DMS153 treated with DMSO at 0.1 percent for 48 hours (cell line): ENCODE measurements at regions not wholly inside any gene's neighbourhood (a gene's known extent, or its start where the extent isn't known, plus 50 kb on each side); places are given as distances from the start of the nearest gene placed in this dataset.
"Not testable (repeated sequence)": the region's sequence is repeated elsewhere in the genome, so short reads cannot be mapped to it uniquely, and the experiment has no call there.

Experiments
- DNase-seq: peaks from one replicate; lab custom pipeline; 2025; ENCODE audit not compliant: unreplicated experiment; lab: John Stamatoyannopoulos, UW

DNA sequence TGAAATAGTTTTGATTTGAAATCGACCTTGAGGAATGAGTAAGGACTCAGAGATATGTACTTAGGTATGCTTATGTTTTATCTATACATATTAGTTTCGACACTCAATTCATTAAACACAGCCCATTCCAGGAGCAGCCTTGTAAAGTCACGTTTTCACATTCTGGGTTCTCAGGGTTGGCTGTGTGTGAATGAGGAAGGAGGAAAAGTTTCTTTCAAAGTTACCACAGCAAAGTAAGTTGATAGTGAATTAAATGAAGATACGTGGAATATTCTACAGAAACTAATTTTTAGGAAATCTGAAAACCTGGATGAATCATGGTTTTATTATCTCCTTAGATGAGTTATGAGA lies 133.5 kb downstream of the C3orf38 start:
- DNase-seq = no peak

- DNase-seq = no peak
Observed at GRCh38 chr3:88291486-88291885, 141.7 kb downstream of the C3orf38 start.

DNA sequence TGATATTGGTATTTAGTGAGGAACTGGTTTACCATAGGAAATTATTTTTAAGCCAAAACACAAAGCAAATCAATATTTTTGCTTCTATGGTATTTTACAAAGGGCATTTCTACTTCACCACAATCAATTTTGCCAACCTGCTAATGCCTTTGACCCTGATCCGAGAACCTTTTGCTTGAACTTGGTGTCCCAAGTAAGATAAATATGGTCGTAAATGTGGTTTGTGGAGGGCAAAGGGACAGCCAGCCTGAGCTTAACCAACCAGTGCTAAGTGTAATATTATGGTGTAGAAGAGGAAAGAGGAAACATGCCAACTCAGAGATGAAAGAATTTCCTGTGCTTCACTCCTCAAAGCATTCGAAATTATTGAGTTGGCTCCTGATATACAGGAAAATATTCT lies 148.4 kb downstream of the C3orf38 start:
- DNase-seq = no peak

DNA sequence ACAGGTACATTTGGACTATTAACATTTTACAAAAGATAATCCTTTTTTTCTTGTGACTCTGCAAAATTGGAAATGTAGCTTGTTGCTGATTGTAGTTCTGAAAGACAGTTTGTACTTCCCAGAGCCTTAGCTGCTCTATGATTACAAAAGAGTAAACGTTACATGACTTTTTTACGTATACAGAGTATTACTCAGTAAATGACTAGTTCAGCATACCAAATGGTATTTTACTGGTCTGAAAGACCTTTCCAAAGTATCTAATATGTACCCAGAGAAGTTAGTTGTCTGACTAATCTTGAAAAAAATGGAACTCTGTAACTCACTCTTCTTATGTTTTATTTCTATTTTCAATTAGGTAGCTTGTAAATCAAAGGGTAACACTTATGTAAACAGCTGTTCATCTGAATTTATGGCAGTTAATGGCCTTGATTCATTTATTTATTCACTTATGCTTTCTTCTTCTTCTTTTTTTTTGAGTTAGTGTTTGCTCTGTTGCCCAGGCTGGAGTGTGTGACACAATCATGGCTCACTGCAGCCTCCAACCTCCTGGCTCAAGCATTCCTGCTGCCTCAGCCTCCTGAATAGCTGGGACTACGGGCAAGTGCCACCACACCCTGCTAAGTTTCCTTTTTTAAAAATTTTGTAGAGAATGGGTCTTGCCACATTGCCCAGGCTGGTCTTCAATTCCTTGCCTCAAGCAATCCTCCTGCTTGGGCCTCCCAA lies 151.7 kb downstream of the C3orf38 start:
- no peak for DNase-seq

DNA sequence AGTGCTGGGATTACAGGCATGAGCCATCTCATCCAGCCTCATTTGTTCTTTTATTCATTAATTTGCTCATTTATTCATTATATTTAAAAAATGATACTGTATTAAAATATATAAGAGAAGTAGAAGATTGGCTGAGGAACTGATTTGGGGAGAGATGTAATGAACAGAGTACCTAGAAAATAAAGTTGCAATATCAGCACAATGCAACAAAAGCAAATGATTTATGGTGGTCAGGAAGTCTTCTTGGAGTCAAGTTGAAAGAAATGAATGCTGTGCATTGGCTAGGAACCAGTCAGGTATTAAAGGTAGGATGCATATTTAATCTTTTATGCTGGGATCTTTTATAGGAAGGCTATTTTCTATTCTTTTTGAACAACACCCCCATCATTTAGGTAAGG lies 152.2 kb downstream of the C3orf38 start:
- no peak for DNase-seq

GRCh38 chr3:88303331-88303904 lies 153.7 kb downstream of the C3orf38 start:
- DNase-seq = not testable (repeated sequence)

- no peak for DNase-seq
Observed at GRCh38 chr3:88307666-88308065, 157.9 kb downstream of the C3orf38 start.

- DNase-seq = no peak
Observed at GRCh38 chr3:88311826-88312225, 162.1 kb downstream of the C3orf38 start.

DNA sequence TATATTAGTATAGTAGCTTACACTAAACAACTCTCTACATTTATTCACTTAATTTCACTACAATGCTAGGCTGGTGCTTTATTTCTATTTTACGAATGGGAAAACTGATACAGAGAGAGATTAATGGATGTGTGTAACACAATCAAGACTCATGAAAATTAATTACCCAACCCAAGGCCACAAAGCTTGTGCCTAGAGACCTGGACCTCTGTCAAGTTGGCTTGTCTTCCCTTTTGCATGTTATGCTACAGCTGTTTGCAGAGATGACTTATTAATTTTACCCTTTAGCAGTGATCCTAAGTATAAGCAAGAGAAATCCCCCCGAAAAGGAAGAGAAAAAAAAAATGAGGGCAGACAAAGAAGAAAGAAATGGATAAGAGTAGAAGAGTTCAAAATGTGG lies 162.5 kb downstream of the C3orf38 start:
- DNase-seq = no peak

DNA sequence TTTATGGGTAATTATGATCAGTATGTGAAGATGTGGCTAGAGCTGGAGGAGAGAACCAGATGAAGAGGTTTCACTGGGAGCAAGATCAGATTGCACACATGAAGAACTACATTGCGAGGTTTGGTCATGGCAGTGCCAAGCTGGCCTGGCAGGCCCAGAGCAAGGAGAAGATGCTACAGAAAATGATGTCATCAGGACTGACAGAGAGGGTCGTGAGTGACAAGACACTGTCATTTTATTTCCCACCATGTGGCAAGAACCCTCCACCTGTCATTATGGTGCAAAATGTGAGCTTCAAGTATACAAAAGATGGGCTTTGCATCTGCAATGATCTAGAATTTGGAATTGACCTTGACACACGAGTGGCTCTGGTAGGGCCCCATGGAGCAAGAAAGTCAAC lies 168.3 kb downstream of the C3orf38 start:
- no peak for DNase-seq

- DNase-seq = no peak
Observed at GRCh38 chr3:88321363-88322050, 171.7 kb downstream of the C3orf38 start.

- DNase-seq = no peak
Observed at GRCh38 chr3:88324788-88325187, 175.0 kb downstream of the C3orf38 start.

GRCh38 chr3:88334187-88334868 lies 184.6 kb downstream of the C3orf38 start:
- DNase-seq = no peak

- DNase-seq = no peak
Observed at GRCh38 chr3:88336894-88337293, 187.1 kb downstream of the C3orf38 start.

GRCh38 chr3:88343264-88343663 lies 193.5 kb downstream of the C3orf38 start:
- DNase-seq = no peak

GRCh38 chr3:88346643-88347042 lies 196.9 kb downstream of the C3orf38 start:
- no peak for DNase-seq

- no peak for DNase-seq
Observed at GRCh38 chr3:88362428-88362827, 212.7 kb downstream of the C3orf38 start.

DNA sequence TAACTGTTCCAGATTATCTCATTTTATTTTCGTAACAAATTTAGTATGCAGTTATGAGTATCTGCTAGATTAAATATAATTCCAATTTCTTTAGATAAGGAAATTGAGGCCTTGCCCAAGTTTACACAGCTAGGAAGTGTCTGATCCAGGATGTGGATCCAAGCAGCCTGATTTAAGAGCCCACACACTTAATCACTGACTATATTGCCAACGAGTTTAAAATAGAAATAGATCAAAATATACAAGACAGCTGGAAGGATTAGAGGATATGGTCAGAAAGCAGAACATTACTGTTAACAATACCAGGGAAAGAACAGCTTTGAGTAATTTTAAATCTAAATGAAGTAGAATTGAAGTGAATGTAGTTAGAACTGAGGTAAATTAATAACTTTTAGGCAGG lies 215.2 kb downstream of the C3orf38 start:
- no peak for DNase-seq

DNA sequence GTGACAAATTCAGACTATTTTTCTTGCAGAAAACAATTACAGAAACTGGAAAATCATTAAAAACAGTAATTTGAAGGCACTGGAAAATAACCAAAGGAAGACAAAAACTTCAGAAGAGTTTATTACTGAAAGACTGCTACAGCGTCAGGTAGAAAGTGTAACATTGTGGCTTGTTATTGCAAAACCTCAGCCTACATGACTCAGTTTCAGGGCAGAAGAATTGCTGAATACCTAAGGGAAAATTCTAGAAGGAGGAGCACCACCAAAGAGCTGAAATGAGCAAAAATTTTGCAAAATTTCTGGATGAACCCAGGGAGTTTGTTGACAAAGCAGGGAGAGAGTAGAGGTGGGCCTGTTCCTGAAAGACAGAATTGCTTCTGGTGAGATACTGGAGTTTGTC lies 219.6 kb downstream of the C3orf38 start:
- DNase-seq = no peak

GRCh38 chr3:88369767-88370166 lies 220.0 kb downstream of the C3orf38 start:
- DNase-seq = no peak

DNA sequence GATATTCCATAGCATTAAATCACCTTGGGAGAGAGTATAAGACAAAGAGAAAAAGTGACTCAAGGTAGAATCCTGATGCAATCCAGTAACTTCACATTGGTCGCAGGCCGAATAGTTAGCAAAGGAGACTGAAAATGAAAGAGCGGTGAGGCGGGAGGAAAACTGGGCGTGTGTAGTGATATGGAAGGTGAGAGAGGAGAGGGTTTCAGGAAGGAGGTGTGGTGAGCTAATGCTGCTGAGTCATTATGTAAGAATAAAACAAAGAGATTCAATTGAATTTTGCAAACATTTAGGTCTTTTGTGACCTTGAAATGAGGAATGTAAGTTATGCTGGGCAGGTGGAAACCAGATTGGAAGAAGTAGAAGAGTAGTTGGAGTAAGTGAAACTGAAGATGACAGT lies 235.3 kb downstream of the C3orf38 start:
- no peak for DNase-seq

- no peak for DNase-seq
Observed at GRCh38 chr3:88398581-88398980, 248.8 kb downstream of the C3orf38 start.
